CD4-positive, alpha-beta T cell treated with Interleukin-17A for 1 hour (primary cell): ENCODE measurements at regions not wholly inside any gene's neighbourhood (a gene's known extent, or its start where the extent isn't known, plus 50 kb on each side); places are given as distances from the start of the nearest gene placed in this dataset.

Source experiments
- DNase-seq: peaks from one replicate; pipeline ENCODE4 v3.0.0-alpha.2; 2020

- DNase-seq, result no peak
Observed at GRCh38 chr12:22396735-22397134, 62.2 kb upstream of the ST8SIA1 start.

GRCh38 chr12:22396253-22396652 is 61.7 kb upstream of the ST8SIA1 start:
- DNase-seq, result peak; percentile 66

GRCh38 chr12:22395666-22396065 is 61.2 kb upstream of the ST8SIA1 start:
- no peak for DNase-seq
